NOMO-1 treated with dmso at 0.1 percent for 144 hours (cell line): ENCODE measurements at regions not wholly inside any gene's neighbourhood (a gene's known extent, or its start where the extent isn't known, plus 50 kb on each side); places are given as distances from the start of the nearest gene placed in this dataset.
A peak's percentile ranks its signal among the peaks of the same experiment; 100 is the strongest.
"Not testable (repeated sequence)": the region's sequence is repeated elsewhere in the genome, so short reads cannot be mapped to it uniquely, and the experiment has no call there.

Source experiments
- DNase-seq: peaks from one replicate; lab custom pipeline; 2025; ENCODE audit not compliant: unreplicated experiment; lab: John Stamatoyannopoulos, UW

- no peak for DNase-seq
These were observed 132.6 kb upstream of the ZEB1 start for GRCh38 chr10:31186225-31187000.

- DNase-seq: no peak
These were observed 131.8 kb upstream of the ZEB1 start for GRCh38 chr10:31187182-31187581.

GRCh38 chr10:31187607-31188210, 131.3 kb upstream of the ZEB1 start:
- no peak for DNase-seq

GRCh38 chr10:31188792-31189406, 130.1 kb upstream of the ZEB1 start:
- DNase-seq: no peak

GRCh38 chr10:31190488-31190887, 128.5 kb upstream of the ZEB1 start:
- no peak for DNase-seq

- DNase-seq: no peak
These were observed 126.5 kb upstream of the ZEB1 start for GRCh38 chr10:31192475-31192874.

- DNase-seq: no peak
These were observed 124.0 kb upstream of the ZEB1 start for GRCh38 chr10:31194986-31195385.

GRCh38 chr10:31197886-31198285, 121.1 kb upstream of the ZEB1 start:
- DNase-seq: no peak

- no peak for DNase-seq
These were observed 114.9 kb upstream of the ZEB1 start for GRCh38 chr10:31204090-31204489.

GRCh38 chr10:31207636-31208035, 111.4 kb upstream of the ZEB1 start:
- no peak for DNase-seq

GRCh38 chr10:31209478-31209877, 109.5 kb upstream of the ZEB1 start:
- no peak for DNase-seq

- DNase-seq: no peak
These were observed 108.8 kb upstream of the ZEB1 start for GRCh38 chr10:31210190-31210589.

GRCh38 chr10:31213959-31214358, 105.1 kb upstream of the ZEB1 start:
- DNase-seq: no peak

- peak; percentile 90 for DNase-seq
These were observed 104.0 kb upstream of the ZEB1 start for GRCh38 chr10:31215052-31215451.

- DNase-seq: no peak
These were observed 99.7 kb upstream of the ZEB1 start for GRCh38 chr10:31219306-31219705.

- DNase-seq: not testable (repeated sequence)
These were observed 90.2 kb upstream of the ZEB1 start for GRCh38 chr10:31228780-31229179.

- DNase-seq: no peak
These were observed 79.1 kb upstream of the ZEB1 start for GRCh38 chr10:31239961-31240360.

GRCh38 chr10:31242902-31243301, 76.1 kb upstream of the ZEB1 start:
- DNase-seq: peak; percentile 61

- not testable (repeated sequence) for DNase-seq
These were observed 67.9 kb upstream of the ZEB1 start for GRCh38 chr10:31251118-31251517.

GRCh38 chr10:31253237-31253636, 65.8 kb upstream of the ZEB1 start:
- no peak for DNase-seq

GRCh38 chr10:31261511-31262311, 57.3 kb upstream of the ZEB1 start:
- no peak for DNase-seq
